NB4 (cell line): ENCODE measurements at regions not wholly inside any gene's neighbourhood (a gene's known extent, or its start where the extent isn't known, plus 50 kb on each side); places are given as distances from the start of the nearest gene placed in this dataset.

Experiments
- CTCF ChIP-seq: IDR thresholded peaks from one replicate; pipeline ENCODE4 v1.5.1; 2012; ENCODE audit warnings: low read depth, low read length
- MYC ChIP-seq: IDR thresholded peaks from 2 replicates; pipeline ENCODE4 v1.6.1; 2011; ENCODE audit warnings: low read depth, low read length
- POLR2A ChIP-seq: IDR thresholded peaks from 2 replicates; pipeline ENCODE4 v1.6.1; 2011; ENCODE audit warnings: mild to moderate bottlenecking; ENCODE audit not compliant: insufficient read length; ENCODE audit errors: extremely low read depth
- TF ChIP-seq, protein P1 (sequence below): IDR thresholded peaks from 2 replicates; pipeline ENCODE4 v1.6.1; 2011; ENCODE audit warnings: low read depth, low read length

- TF ChIP-seq CTCF = no peak
- no peak for TF ChIP-seq POLR2A
- TF ChIP-seq, protein P1, sequence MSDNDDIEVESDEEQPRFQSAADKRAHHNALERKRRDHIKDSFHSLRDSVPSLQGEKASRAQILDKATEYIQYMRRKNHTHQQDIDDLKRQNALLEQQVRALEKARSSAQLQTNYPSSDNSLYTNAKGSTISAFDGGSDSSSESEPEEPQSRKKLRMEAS = no peak
- TF ChIP-seq MYC = no peak
Measured at GRCh38 chr13:84192125-84192524, 309.9 kb upstream of the SLITRK1 start.
